GM19397 (cell line): ENCODE measurements at regions not wholly inside any gene's neighbourhood (a gene's known extent, or its start where the extent isn't known, plus 50 kb on each side); places are given as distances from the start of the nearest gene placed in this dataset.

Experiments
- ATAC-seq: cut with Tn5 transposase; IDR thresholded peaks from one replicate; pipeline ENCODE4 v1.9.1; 2021; ENCODE audit warnings: mild to moderate bottlenecking, moderate library complexity; ENCODE audit not compliant: unreplicated experiment

- no peak for ATAC-seq
Measured at GRCh38 chr7:17679458-17679857, 260.8 kb downstream of the SNX13 start.

GRCh38 chr7:17680026-17680425 lies 260.3 kb downstream of the SNX13 start:
- ATAC-seq = no peak

- no peak for ATAC-seq
Measured at GRCh38 chr7:17680943-17681351, 259.3 kb downstream of the SNX13 start.

GRCh38 chr7:17681965-17682364 lies 258.3 kb downstream of the SNX13 start:
- no peak for ATAC-seq

GRCh38 chr7:17682586-17682985 lies 257.7 kb downstream of the SNX13 start:
- ATAC-seq = no peak

- ATAC-seq = no peak
Measured at GRCh38 chr7:17685141-17685540, 255.2 kb downstream of the SNX13 start.

- no peak for ATAC-seq
Measured at GRCh38 chr7:17687361-17687760, 252.9 kb downstream of the SNX13 start.

- ATAC-seq = no peak
Measured at GRCh38 chr7:17689361-17689902, 250.9 kb downstream of the SNX13 start.

- no peak for ATAC-seq
Measured at GRCh38 chr7:17690030-17690429, 250.3 kb downstream of the SNX13 start.

GRCh38 chr7:17696422-17696821 lies 243.9 kb downstream of the SNX13 start:
- no peak for ATAC-seq

- no peak for ATAC-seq
Measured at GRCh38 chr7:17697128-17697881, 243.0 kb downstream of the SNX13 start.

- no peak for ATAC-seq
Measured at GRCh38 chr7:17699696-17700095, 240.6 kb downstream of the SNX13 start.

GRCh38 chr7:17700138-17700537 lies 240.2 kb downstream of the SNX13 start:
- no peak for ATAC-seq

GRCh38 chr7:17706275-17706674 lies 234.0 kb downstream of the SNX13 start:
- no peak for ATAC-seq

- ATAC-seq = peak; percentile 75
Measured at GRCh38 chr7:17706734-17707133, 233.6 kb downstream of the SNX13 start.

- no peak for ATAC-seq
Measured at GRCh38 chr7:17709127-17709526, 231.2 kb downstream of the SNX13 start.

GRCh38 chr7:17709599-17709998 lies 230.7 kb downstream of the SNX13 start:
- no peak for ATAC-seq

GRCh38 chr7:17710312-17710711 lies 230.0 kb downstream of the SNX13 start:
- no peak for ATAC-seq

GRCh38 chr7:17713584-17713983 lies 226.7 kb downstream of the SNX13 start:
- no peak for ATAC-seq

- no peak for ATAC-seq
Measured at GRCh38 chr7:17716816-17717215, 223.5 kb downstream of the SNX13 start.

- ATAC-seq = no peak
Measured at GRCh38 chr7:17719998-17720397, 220.3 kb downstream of the SNX13 start.

- no peak for ATAC-seq
Measured at GRCh38 chr7:17721736-17722285, 218.5 kb downstream of the SNX13 start.
